GM12891 (cell line): ENCODE measurements at regions not wholly inside any gene's neighbourhood (a gene's known extent, or its start where the extent isn't known, plus 50 kb on each side); places are given as distances from the start of the nearest gene placed in this dataset.
"Not testable (repeated sequence)": the region's sequence is repeated elsewhere in the genome, so short reads cannot be mapped to it uniquely, and the experiment has no call there.

Experiments used
- PAX5 ChIP-seq: IDR thresholded peaks from 2 replicates; pipeline ENCODE4 v1.6.1; 2011; ENCODE audit warnings: low read length, moderate library complexity, mild to moderate bottlenecking; ENCODE audit not compliant: insufficient read depth, severe bottlenecking
- POLR2A ChIP-seq: IDR thresholded peaks from 2 replicates; pipeline ENCODE4 v1.6.1; 2011; ENCODE audit warnings: low read depth, low read length, control low read depth
- POLR2AphosphoS5 ChIP-seq: IDR thresholded peaks from 2 replicates; pipeline ENCODE4 v1.6.1; 2011; ENCODE audit warnings: low read depth, low read length, control low read depth
- POU2F2 ChIP-seq: IDR thresholded peaks from 2 replicates; pipeline ENCODE4 v1.6.1; 2011; ENCODE audit warnings: low read depth, mild to moderate bottlenecking, control low read depth, low read length, moderate library complexity
- SPI1 ChIP-seq: IDR thresholded peaks from 2 replicates; pipeline ENCODE4 v1.6.1; 2011; ENCODE audit warnings: low read depth, low read length, control low read depth
- TAF1 ChIP-seq: IDR thresholded peaks from 2 replicates; pipeline ENCODE4 v1.6.1; 2011; ENCODE audit warnings: low read depth, low read length, control low read depth

GRCh38 chrX:144130507-144130906 lies 246.6 kb downstream of the UBE2NL start:
- TF ChIP-seq POLR2A, POLR2AphosphoS5, TAF1, PAX5, SPI1, POU2F2: not testable (repeated sequence)
